WTC11 (cell line): ENCODE measurements at regions not wholly inside any gene's neighbourhood (a gene's known extent, or its start where the extent isn't known, plus 50 kb on each side); places are given as distances from the start of the nearest gene placed in this dataset.

Source experiments
- ATF3 ChIP-seq: sonication (generic); formaldehyde crosslinking; conservative IDR thresholded peaks from 2 replicates; pipeline ENCODE4 v1.8.1; 2022; ENCODE audit warnings: mild to moderate bottlenecking, missing genetic modification reagents
- CTCF ChIP-seq: fragments of 200-600 bp; IDR thresholded peaks from 2 replicates; pipeline ENCODE4 v1.8.0; 2022; ENCODE audit warnings: antibody characterized with exemption
- NR3C1 ChIP-seq: sonication (generic); formaldehyde crosslinking; conservative IDR thresholded peaks from 2 replicates; pipeline ENCODE4 v1.8.1; 2023; ENCODE audit warnings: low read depth, mild to moderate bottlenecking, missing genetic modification reagents
- ZSCAN18 ChIP-seq: fragments of 250-450 bp; sonication (Bioruptor Pico); IDR thresholded peaks from 2 replicates; pipeline ENCODE4 v2.1.2; 2022; ENCODE audit warnings: mild to moderate bottlenecking, moderate library complexity

- TF ChIP-seq CTCF (no peak), ATF3 (CRISPR knock-in tag) (no peak), ZSCAN18 (CRISPR knock-in tag) (no peak), NR3C1 (CRISPR knock-in tag) (no peak)
Observed at GRCh38 chr10:36457751-36458150, 667.6 kb upstream of the ANKRD30A start.
